ENCODE measurements at regions not wholly inside any gene's neighbourhood (a gene's known extent, or its start where the extent isn't known, plus 50 kb on each side); places are given as distances from the start of the nearest gene placed in this dataset.

GRCh38 chr10:108307925-108308312 lies 1143.4 kb upstream of the SORCS1 start:
- Histone ChIP-seq H3K9ac (ENCODE audit: low read length) (no peak overlapping the region), H3K27ac (ENCODE audit: low read depth, low read length) (no peak overlapping the region), H3K4me3 (ENCODE audit: low read depth in 1 of 2, low read length in 2 of 2) (no peak overlapping the region), H3K9me3 (ENCODE audit: low read length) (no peaks in the 10 kb centered on the region), H3K27me3 (ENCODE audit: control insufficient read depth in 1 of 2, insufficient read depth in 2 of 2, low read length in 2 of 2) (no peaks in the 10 kb centered on the region), H3K36me3 (ENCODE audit: insufficient read depth, low read length) (no peaks in the 10 kb centered on the region), H3K4me1 (ENCODE audit: insufficient read depth, low read length) (no peaks in the 10 kb centered on the region)

GRCh38 chr10:108307250-108307924 lies 1142.9 kb upstream of the SORCS1 start:
- Histone ChIP-seq H3K9ac (ENCODE audit: low read length) (no peak overlapping the region), H3K27ac (ENCODE audit: low read depth, low read length) (no peak overlapping the region), H3K4me3 (ENCODE audit: low read depth in 1 of 2, low read length in 2 of 2) (no peak overlapping the region), H3K36me3 (ENCODE audit: insufficient read depth, low read length) (no peaks in the 10 kb centered on the region), H3K9me3 (ENCODE audit: low read length) (no peaks in the 10 kb centered on the region), H3K27me3 (ENCODE audit: control insufficient read depth in 1 of 2, insufficient read depth in 2 of 2, low read length in 2 of 2) (no peaks in the 10 kb centered on the region), H3K4me1 (ENCODE audit: insufficient read depth, low read length) (no peaks in the 10 kb centered on the region)

DNA sequence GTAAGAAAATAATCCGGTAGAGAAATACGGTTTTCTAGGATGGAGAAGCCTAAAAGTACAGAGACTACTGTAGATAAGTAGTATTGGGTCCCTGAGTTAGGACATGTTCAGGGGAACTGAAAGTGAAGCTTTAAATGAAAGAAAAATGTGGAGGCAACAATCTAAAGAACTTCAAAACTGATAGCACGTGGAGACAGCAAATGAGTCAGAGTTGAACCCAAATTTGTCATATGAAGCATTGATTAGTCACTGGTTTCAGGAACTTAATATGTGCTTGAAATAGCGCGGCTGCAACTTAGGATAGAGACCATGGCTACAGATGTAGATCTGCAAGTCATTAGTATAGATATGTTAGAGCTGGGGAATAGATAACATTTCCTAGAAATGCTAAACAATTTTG lies 1138.6 kb upstream of the SORCS1 start:
- Histone ChIP-seq H3K4me1 (ENCODE audit: insufficient read depth, low read length) (no peaks in the 10 kb centered on the region), H3K27me3 (ENCODE audit: control insufficient read depth in 1 of 2, insufficient read depth in 2 of 2, low read length in 2 of 2) (no peaks in the 10 kb centered on the region), H3K4me3 (ENCODE audit: low read depth in 1 of 2, low read length in 2 of 2) (no peak overlapping the region), H3K9me3 (ENCODE audit: low read length) (no peaks in the 10 kb centered on the region), H3K9ac (ENCODE audit: low read length) (no peak overlapping the region), H3K27ac (ENCODE audit: low read depth, low read length) (no peak overlapping the region), H3K36me3 (ENCODE audit: insufficient read depth, low read length) (no peaks in the 10 kb centered on the region)

DNA sequence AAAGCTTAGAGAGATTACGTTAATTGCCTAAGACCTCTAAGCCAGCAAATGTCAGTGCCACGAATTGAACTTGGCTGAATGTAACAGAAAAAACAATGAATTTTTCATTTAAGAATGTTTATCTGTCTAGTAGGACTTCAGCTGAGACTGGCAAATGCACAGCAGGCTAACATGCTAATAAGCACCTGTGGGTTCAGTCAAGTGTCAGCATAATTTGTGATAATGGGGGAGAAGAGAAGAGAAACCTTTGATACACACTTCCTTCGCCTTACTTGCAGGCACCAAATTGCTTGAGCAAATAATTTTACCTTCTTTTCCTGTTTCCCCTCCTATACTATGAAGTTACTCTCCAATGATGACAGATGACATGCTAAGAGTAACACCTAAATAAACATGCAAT lies 1136.5 kb upstream of the SORCS1 start:
- H3K27me3 ChIP-seq (ENCODE audit: control insufficient read depth in 1 of 2, insufficient read depth in 2 of 2, low read length in 2 of 2): no peaks in the 10 kb centered on the region
- no peaks in the 10 kb centered on the region for H3K4me1 ChIP-seq (ENCODE audit: insufficient read depth, low read length)
- H3K9me3 ChIP-seq (ENCODE audit: low read length): no peaks in the 10 kb centered on the region
- H3K4me3 ChIP-seq (ENCODE audit: low read depth in 1 of 2, low read length in 2 of 2): no peak overlapping the region
- no peaks in the 10 kb centered on the region for H3K36me3 ChIP-seq (ENCODE audit: insufficient read depth, low read length)
- no peak overlapping the region for H3K9ac ChIP-seq (ENCODE audit: low read length)
- H3K27ac ChIP-seq (ENCODE audit: low read depth, low read length): no peak overlapping the region

DNA sequence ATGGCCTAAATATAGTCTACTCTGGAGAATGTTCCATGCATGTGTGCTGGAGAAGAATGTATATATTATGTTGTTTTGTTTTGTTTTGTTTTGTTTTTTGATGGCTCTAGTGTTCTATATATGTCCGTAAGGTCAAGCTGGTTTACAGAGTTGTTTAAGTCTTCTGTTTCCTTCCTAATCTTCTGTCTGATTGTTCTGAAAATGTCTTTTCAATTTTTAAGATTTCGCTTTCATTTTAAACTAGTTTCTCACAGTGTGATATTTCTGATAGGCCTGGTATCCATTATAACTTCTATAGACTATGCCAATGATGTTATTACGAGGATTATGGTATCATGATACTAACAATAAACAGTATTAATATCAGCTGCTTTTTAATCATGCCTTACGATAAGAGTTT lies 1126.3 kb upstream of the SORCS1 start:
- Histone ChIP-seq H3K27ac (ENCODE audit: low read depth, low read length) (no peak overlapping the region), H3K4me1 (ENCODE audit: insufficient read depth, low read length) (no peaks in the 10 kb centered on the region), H3K9me3 (ENCODE audit: low read length) (no peaks in the 10 kb centered on the region), H3K9ac (ENCODE audit: low read length) (no peak overlapping the region), H3K36me3 (ENCODE audit: insufficient read depth, low read length) (no peaks in the 10 kb centered on the region), H3K4me3 (ENCODE audit: low read depth in 1 of 2, low read length in 2 of 2) (no peak overlapping the region), H3K27me3 (ENCODE audit: control insufficient read depth in 1 of 2, insufficient read depth in 2 of 2, low read length in 2 of 2) (no peaks in the 10 kb centered on the region)

GRCh38 chr10:108275895-108276685 lies 1111.6 kb upstream of the SORCS1 start:
- Histone ChIP-seq H3K4me3 (ENCODE audit: low read depth in 1 of 2, low read length in 2 of 2) (no peak overlapping the region), H3K27me3 (ENCODE audit: control insufficient read depth in 1 of 2, insufficient read depth in 2 of 2, low read length in 2 of 2) (no peaks in the 10 kb centered on the region), H3K9me3 (ENCODE audit: low read length) (no peaks in the 10 kb centered on the region), H3K4me1 (ENCODE audit: insufficient read depth, low read length) (no peaks in the 10 kb centered on the region), H3K9ac (ENCODE audit: low read length) (no peak overlapping the region), H3K27ac (ENCODE audit: low read depth, low read length) (no peak overlapping the region), H3K36me3 (ENCODE audit: insufficient read depth, low read length) (no peaks in the 10 kb centered on the region)

DNA sequence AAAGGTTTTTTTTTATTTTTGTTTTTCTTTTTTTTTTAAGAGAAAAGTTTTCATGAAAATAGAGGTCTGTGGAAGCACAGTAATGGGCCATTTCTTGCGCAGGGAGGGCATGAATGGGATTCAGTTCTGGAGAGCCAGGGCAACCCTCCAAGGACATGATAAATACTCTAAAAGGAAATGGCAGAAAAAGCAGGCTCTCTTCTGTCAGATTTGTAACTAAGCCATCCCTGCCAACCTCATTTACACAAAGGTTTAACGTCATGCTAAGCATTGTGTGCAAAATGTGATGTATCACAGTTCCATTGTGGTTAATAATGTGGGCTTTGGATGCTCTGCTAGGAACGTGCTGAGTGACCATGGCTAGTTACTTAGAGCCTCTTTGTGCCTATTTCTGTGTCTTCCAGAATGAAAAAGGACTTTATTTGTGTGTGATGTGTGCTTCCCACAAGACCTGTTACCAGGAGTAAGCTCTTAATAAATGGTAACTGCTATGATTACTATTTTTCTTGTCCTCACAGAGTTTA lies 1095.9 kb upstream of the SORCS1 start:
- Histone ChIP-seq H3K9me3 (ENCODE audit: low read length) (no peaks in the 10 kb centered on the region), H3K27ac (ENCODE audit: low read depth, low read length) (no peak overlapping the region), H3K9ac (ENCODE audit: low read length) (no peak overlapping the region), H3K4me1 (ENCODE audit: insufficient read depth, low read length) (no peaks in the 10 kb centered on the region), H3K4me3 (ENCODE audit: low read depth in 1 of 2, low read length in 2 of 2) (no peak overlapping the region), H3K36me3 (ENCODE audit: insufficient read depth, low read length) (no peaks in the 10 kb centered on the region), H3K27me3 (ENCODE audit: control insufficient read depth in 1 of 2, insufficient read depth in 2 of 2, low read length in 2 of 2) (no peaks in the 10 kb centered on the region)

GRCh38 chr10:108254089-108254488 lies 1089.6 kb upstream of the SORCS1 start:
- Histone ChIP-seq H3K27ac (ENCODE audit: low read depth, low read length) (no peak overlapping the region), H3K4me3 (ENCODE audit: low read depth in 1 of 2, low read length in 2 of 2) (no peak overlapping the region), H3K27me3 (ENCODE audit: control insufficient read depth in 1 of 2, insufficient read depth in 2 of 2, low read length in 2 of 2) (no peaks in the 10 kb centered on the region)

GRCh38 chr10:108252771-108253170 lies 1088.3 kb upstream of the SORCS1 start:
- Histone ChIP-seq H3K4me1 (ENCODE audit: insufficient read depth, low read length) (no peaks in the 10 kb centered on the region), H3K4me3 (ENCODE audit: low read depth in 1 of 2, low read length in 2 of 2) (no peak overlapping the region), H3K27me3 (ENCODE audit: control insufficient read depth in 1 of 2, insufficient read depth in 2 of 2, low read length in 2 of 2) (no peaks in the 10 kb centered on the region), H3K36me3 (ENCODE audit: insufficient read depth, low read length) (no peaks in the 10 kb centered on the region), H3K27ac (ENCODE audit: low read depth, low read length) (no peak overlapping the region), H3K9me3 (ENCODE audit: low read length) (no peaks in the 10 kb centered on the region), H3K9ac (ENCODE audit: low read length) (no peak overlapping the region)

More at GRCh38 chr10:108254089-108254488, 1089.6 kb upstream of the SORCS1 start:
- Histone ChIP-seq H3K4me1 (ENCODE audit: insufficient read depth, low read length) (no peaks in the 10 kb centered on the region), H3K9me3 (ENCODE audit: low read length) (no peaks in the 10 kb centered on the region), H3K9ac (ENCODE audit: low read length) (no peak overlapping the region), H3K36me3 (ENCODE audit: insufficient read depth, low read length) (no peaks in the 10 kb centered on the region)

DNA sequence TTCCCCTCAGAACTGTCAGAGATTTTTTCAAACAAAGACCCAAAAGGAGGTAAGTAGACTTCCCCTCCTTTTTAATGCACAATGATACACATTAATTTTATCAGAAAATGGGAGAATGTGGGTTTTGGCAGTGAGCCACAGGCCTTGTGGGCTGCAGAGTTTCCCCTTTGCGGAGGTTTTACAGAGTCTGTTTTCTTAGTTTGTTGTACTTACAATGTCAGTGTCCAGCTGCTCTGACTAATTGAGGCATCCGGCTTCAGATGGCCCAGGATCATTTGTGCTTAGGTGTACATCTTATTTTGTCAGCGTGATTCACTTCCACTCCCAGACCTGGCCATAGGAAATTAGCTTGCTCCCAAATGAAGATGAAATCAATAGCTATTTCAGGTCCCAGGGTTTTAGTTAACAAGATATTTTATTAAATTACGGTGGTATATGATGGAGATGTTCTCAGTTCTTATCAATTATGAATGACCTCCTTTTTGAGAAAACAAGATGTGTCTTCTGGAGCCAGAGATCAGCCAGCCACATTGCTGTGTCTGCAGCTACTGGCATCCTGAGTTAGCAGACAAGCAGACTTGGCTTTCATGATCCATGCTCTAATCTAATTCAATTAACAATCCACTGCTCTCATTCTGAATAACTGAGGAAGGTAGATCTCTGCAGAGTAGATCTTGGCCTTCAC lies 1086.6 kb upstream of the SORCS1 start:
- Histone ChIP-seq H3K27ac (ENCODE audit: low read depth, low read length) (no peak overlapping the region), H3K4me1 (ENCODE audit: insufficient read depth, low read length) (no peaks in the 10 kb centered on the region), H3K9ac (ENCODE audit: low read length) (no peak overlapping the region), H3K9me3 (ENCODE audit: low read length) (no peaks in the 10 kb centered on the region), H3K4me3 (ENCODE audit: low read depth in 1 of 2, low read length in 2 of 2) (no peak overlapping the region), H3K27me3 (ENCODE audit: control insufficient read depth in 1 of 2, insufficient read depth in 2 of 2, low read length in 2 of 2) (no peaks in the 10 kb centered on the region), H3K36me3 (ENCODE audit: insufficient read depth, low read length) (no peaks in the 10 kb centered on the region)

DNA sequence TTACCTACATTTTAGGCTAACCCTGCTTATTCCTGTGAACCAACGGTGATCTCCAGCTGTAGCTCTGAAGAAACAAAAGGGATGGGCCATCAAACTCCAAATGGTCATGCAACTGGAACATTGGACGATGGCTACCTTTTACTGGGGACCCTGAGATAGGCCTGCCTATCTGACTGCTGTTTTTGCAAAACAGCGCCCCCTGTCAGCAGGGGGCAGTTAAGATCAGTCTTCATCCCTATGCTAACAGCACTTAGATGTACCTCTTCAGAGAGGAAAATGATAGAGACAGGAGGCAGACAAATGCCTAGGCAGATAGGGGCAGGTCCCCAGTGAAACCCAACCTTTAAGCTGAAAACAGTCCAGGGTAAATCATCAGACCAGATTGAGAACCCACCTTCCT lies 1085.4 kb upstream of the SORCS1 start:
- H3K4me3 ChIP-seq (ENCODE audit: low read depth in 1 of 2, low read length in 2 of 2): no peak overlapping the region
- H3K9ac ChIP-seq (ENCODE audit: low read length): no peak overlapping the region
- no peak overlapping the region for H3K27ac ChIP-seq (ENCODE audit: low read depth, low read length)
- no peaks in the 10 kb centered on the region for H3K36me3 ChIP-seq (ENCODE audit: insufficient read depth, low read length)
- H3K27me3 ChIP-seq (ENCODE audit: control insufficient read depth in 1 of 2, insufficient read depth in 2 of 2, low read length in 2 of 2): no peaks in the 10 kb centered on the region
- H3K9me3 ChIP-seq (ENCODE audit: low read length): no peaks in the 10 kb centered on the region
- no peaks in the 10 kb centered on the region for H3K4me1 ChIP-seq (ENCODE audit: insufficient read depth, low read length)

All from muscle layer of colon (tissue), 2 donors.